SKM-1 treated with dmso at 0.1 percent for 144 hours (cell line): ENCODE measurements at regions not wholly inside any gene's neighbourhood (a gene's known extent, or its start where the extent isn't known, plus 50 kb on each side); places are given as distances from the start of the nearest gene placed in this dataset.
"Not testable (repeated sequence)": the region's sequence is repeated elsewhere in the genome, so short reads cannot be mapped to it uniquely, and the experiment has no call there.

Experiments used
- DNase-seq: peaks from one replicate; lab custom pipeline; 2025; ENCODE audit not compliant: unreplicated experiment; lab: John Stamatoyannopoulos, UW

GRCh38 chr9:100794738-100795269, 216.9 kb downstream of the CAVIN4 start:
- DNase-seq: no peak

GRCh38 chr9:100803956-100804355, 224.6 kb upstream of the PLPPR1 start:
- DNase-seq: no peak

GRCh38 chr9:100811643-100812042, 216.9 kb upstream of the PLPPR1 start:
- DNase-seq: no peak

- DNase-seq: no peak
These were observed 214.7 kb upstream of the PLPPR1 start for GRCh38 chr9:100813871-100814270.

GRCh38 chr9:100819980-100820379, 208.5 kb upstream of the PLPPR1 start:
- DNase-seq: no peak

- not testable (repeated sequence) for DNase-seq
These were observed 195.5 kb upstream of the PLPPR1 start for GRCh38 chr9:100833035-100833434.

GRCh38 chr9:100838857-100839256, 189.7 kb upstream of the PLPPR1 start:
- no peak for DNase-seq

GRCh38 chr9:100848726-100849125, 179.8 kb upstream of the PLPPR1 start:
- DNase-seq: no peak

GRCh38 chr9:100852088-100852487, 176.4 kb upstream of the PLPPR1 start:
- no peak for DNase-seq

- no peak for DNase-seq
These were observed 172.3 kb upstream of the PLPPR1 start for GRCh38 chr9:100856238-100856637.

GRCh38 chr9:100865111-100865510, 163.4 kb upstream of the PLPPR1 start:
- DNase-seq: no peak

GRCh38 chr9:100865648-100866047, 162.9 kb upstream of the PLPPR1 start:
- DNase-seq: no peak

- no peak for DNase-seq
These were observed 159.2 kb upstream of the PLPPR1 start for GRCh38 chr9:100869326-100869725.

GRCh38 chr9:100879884-100880283, 148.6 kb upstream of the PLPPR1 start:
- no peak for DNase-seq

- no peak for DNase-seq
These were observed 148.2 kb upstream of the PLPPR1 start for GRCh38 chr9:100880284-100880683.

GRCh38 chr9:100884518-100884917, 144.0 kb upstream of the PLPPR1 start:
- DNase-seq: no peak

GRCh38 chr9:100890321-100890720, 138.2 kb upstream of the PLPPR1 start:
- DNase-seq: no peak

GRCh38 chr9:100911273-100911672, 117.3 kb upstream of the PLPPR1 start:
- no peak for DNase-seq

GRCh38 chr9:100913257-100913656, 115.3 kb upstream of the PLPPR1 start:
- DNase-seq: no peak

GRCh38 chr9:100914266-100914665, 114.3 kb upstream of the PLPPR1 start:
- no peak for DNase-seq

GRCh38 chr9:100919506-100919905, 109.0 kb upstream of the PLPPR1 start:
- no peak for DNase-seq

GRCh38 chr9:100926366-100926765, 102.2 kb upstream of the PLPPR1 start:
- DNase-seq: no peak

- DNase-seq: no peak
These were observed 100.8 kb upstream of the PLPPR1 start for GRCh38 chr9:100927763-100928162.

GRCh38 chr9:100933656-100934055, 94.9 kb upstream of the PLPPR1 start:
- no peak for DNase-seq
